ENCODE measurements at regions not wholly inside any gene's neighbourhood (a gene's known extent, or its start where the extent isn't known, plus 50 kb on each side); places are given as distances from the start of the nearest gene placed in this dataset.
"Not testable (repeated sequence)": the region's sequence is repeated elsewhere in the genome, so short reads cannot be mapped to it uniquely, and the experiment has no call there.

DNA sequence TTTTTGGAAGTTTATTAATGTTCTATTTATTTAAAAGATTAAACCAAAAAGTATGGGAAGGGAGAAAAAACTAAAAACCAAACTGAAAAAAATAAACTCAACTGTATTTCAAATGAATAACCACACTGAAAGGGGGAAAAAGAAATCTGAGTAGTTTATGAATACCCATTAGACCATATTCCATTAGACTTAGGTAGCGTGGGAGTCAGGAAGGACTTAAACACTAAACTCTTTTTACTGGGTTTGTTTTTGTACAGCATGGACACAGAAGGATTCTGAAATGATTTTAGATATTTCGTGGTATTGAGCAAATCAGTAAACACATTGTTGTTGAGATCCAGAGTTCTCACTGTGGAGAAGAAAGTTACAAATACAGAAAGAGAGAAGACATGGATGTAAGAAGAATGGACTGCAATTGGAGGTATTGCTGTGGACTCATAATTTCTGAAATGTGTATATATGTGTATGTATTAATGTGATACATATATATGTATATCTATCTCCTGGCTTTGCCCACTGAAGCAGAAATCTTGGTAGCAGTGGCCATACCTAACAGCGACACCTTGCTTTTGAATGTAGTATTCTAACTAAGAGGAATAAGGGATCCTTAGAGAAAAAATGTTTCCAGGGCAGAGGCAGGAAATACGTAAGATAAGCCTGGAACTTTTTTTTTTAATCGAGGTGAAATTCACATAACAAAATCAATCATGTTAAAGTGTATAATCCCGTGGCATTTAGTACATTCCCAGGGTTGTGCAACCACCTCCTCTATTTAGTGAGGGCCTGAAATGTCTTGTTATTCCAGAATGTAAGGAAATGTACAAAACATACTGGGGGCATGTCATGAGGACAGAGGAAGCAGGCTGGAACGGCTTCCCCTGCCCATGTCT lies 228.8 kb downstream of the SMARCA2 start:
- DNase-seq, result no peak

DNA sequence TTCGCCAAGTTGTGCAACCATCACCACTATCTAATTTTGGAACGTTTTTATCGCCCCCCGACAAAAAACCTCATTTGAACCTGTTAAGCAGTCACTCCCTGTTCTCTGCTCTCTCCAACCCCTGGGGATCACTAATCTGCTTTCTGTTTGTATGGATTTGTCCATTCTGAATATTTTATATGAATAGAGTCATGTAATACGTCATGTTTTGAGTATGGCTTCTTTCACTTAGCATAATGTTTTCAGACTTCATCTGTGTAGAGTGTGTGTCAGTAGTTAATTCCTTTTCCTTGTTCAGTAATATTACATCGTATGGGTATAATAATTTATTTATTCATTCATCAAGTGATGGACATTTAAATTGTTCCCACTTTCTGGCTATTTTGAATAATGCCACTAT lies 232.2 kb downstream of the SMARCA2 start:
- no peak for DNase-seq

DNA sequence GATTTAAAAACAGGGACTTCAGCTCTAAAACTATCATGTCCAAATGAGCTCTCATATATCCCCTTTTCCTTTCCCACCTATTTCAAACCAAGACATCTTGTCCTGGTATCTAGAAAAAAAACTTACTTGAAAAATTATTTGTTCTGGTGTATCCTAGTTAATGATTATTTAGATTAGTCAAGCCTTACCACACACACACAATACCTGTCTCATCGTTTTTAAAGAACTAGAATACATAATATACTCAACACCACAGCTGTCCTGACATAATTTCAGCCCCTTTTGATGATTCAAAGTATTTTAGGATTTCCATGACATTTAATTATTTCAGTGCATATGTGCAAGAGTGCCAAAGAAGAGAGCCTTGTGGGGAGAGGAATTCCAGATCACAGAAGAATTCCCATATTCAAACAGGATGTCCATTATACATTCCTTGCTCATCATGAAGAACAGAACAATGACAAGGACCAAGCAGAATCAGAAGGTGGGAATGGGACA lies 233.7 kb downstream of the SMARCA2 start:
- no peak for DNase-seq

DNA sequence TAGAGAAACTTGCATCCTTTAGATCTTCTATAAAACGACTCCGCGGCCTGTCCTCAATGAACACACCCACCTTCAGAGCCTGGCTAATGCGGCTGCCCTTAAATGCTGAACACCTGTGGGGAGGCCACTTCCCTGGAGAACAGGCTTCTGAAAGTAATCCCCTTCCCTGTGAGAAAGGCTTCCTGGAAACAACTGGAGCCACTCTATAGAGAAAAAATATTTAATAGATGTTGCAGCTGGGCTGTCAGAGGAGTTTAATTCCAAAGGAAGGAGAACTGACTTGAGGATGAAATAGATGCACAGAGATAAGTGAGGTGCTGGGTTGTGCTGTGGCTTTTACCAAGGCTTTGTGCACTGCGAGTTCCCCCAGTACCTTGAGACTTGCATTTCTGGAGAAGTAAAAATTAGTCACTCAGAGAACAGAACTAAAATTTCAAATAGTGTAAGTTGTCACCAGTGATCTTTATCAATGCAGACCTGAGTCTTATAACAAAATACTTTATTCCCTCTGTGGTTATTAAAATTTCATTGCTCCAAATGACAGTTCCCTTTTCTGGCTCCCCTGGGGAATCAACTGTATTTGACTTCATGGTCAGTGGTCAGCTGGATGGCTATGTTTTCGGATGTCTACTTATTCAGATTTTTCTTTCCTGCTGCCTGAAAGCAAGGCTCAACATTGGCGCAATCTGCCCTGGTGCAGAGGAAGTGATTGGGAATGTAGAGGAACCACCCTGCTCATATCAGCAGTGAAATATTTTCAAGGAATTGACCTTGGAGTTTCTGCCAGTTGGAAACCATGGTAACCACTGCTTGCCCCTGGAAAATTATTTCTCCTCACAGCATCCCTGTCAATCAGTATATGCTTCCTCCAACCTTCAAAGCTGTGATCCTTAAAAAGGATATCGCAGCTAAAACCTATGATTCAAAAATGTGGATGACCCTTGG lies 238.8 kb downstream of the SMARCA2 start:
- DNase-seq, result no peak

DNA sequence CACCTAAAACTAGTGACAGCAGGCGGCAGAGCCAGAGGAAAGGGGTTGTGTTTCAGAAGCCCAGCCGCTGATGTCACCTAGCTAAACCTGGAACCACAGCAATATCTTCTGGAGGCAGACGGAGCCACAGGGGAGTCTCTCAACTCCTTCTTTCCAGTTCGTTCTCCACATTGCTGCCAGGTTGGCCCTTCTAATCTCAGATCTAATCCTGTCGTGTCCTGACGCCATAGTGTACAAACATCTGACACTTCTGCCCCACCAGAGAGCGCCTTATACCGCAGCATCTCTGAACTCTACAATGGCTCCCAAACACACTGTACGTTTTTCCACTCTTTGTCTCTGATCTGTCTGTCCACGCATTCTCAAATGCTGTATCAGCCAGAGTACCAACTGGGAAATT lies 240.0 kb downstream of the SMARCA2 start:
- no peak for DNase-seq

DNA sequence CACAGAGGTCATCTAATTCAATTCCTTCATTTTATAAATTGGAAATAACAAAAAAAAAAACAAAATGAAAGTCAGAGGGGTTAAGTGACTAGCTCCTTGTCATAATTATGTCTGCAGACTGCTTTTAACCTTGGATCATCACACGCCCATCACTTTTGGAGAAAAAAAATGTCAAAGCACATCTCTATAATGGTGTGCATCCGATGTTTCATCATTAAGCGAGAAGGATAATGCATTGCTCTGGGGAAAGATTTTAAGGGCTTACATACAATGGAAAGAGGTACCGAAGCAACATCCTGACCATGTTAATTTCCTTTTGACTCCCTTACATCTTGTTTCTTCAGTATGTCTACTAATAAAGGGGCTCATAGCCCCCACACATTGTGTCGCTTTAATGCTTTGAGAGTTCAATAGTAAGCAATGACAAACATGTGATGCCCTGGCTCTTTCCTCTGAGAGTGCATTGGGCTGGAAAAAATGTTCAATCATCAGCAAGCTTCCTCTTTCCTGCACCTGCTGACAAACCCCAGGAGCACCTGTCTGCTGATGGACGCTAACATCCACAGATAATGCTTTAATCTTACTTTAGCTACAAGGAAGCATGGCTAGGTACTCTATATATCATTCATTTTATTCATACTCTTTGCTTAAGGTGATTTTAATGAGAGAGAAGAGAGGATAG lies 242.2 kb downstream of the SMARCA2 start:
- no peak for DNase-seq

DNA sequence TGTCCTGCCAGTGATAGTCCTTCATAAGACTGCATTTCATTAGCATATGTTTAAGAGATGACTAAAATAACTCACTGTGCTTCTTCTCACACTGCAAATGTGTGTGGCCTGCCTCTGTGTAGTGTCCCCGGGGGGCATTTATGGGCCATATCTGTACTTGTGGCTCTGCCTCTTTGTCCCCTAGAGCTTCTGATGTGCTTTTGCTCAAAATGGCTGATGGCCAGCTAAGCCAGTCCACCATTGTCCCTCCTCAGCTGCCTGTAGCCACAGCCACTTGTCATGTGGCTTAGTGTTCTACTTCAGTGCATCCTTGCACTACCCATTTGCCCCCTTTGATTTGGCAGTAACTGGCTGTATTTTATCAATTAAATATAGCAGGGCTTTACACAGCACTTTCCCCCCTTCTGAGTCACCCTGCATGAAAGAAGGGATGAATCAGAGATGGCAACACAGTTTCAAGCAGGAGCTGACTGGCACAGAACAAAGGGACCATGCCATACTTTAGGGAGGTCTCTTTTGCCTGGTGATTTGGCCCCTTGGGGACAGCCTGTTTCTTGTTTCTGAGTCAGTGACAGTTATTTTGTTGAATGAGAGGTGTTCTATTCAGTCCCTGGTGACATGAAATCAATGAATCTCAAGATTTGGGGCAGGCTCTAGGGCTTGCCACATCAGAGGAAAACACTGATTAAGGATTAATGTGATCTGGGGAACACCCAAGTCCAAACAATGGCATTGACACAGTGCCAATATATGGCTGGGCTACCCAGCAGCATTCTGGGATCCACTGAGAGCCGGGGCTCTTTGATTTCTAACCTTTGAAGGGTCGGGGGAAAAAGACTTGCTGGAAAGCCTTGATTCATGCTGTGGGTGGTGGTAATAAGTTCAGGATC lies 245.5 kb downstream of the SMARCA2 start:
- no peak for DNase-seq

DNA sequence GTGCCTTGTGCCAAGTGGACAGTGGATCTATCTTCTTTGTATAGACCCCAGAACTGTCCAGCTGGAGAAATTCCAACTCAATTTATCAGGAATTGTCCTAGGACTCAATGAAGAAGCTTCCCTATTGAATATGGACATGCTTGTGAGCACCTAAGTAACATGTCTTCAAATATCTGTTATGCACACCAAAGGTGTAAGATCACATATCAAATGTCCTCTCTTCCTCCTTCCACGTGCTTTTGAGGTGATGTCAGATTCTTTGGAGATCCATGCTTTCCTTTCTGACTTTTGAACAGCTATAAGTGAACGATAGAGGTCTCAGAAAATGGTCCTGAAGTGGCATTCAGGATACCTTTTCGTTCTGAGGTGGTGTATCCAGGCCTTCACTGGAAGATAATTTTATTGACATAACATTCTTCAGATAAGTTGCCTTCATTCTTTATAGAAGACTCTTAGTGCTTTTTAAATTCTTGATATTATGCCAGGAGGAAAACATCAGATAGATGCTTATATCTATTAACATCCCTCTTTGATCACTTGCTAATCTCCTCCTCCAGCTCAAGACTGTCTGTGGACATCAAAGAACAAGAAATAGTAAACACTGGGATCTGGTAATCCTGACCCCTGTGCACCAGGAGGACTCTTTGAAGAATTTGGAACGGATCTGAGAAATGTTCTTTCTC lies 246.4 kb downstream of the SMARCA2 start:
- DNase-seq, result no peak

DNA sequence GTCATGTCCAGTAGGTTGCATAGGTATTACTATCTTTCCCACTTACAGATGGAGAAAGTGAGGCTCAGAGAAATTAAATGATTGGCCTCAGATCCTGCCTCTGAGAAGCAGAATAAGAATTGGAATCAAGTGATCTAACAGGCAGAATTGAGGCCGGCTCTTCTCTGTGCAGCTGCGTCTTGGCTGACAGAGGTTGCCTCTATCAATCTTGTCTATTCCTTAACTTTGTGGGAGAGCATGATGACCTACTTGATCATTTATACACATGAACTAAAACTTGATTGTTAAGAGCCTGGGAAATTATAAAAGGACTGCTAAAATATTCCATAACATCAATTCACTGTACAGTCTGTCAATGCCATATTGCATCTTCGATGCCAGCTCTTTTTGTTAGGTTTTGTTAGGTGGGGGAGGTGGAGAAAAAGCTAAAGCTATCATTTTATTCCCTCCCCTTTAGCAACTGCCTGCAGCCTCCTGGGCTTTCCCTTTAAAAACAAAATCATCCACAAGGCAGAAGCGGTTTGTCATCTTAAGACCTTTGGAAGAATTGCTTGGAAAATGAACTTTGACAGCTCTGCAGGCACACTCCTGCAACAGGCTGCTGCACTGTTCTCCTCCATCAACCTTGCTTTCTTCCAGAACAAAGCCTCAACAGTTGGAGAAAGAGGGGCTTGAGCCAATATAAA lies 247.4 kb downstream of the SMARCA2 start:
- DNase-seq, result no peak

DNA sequence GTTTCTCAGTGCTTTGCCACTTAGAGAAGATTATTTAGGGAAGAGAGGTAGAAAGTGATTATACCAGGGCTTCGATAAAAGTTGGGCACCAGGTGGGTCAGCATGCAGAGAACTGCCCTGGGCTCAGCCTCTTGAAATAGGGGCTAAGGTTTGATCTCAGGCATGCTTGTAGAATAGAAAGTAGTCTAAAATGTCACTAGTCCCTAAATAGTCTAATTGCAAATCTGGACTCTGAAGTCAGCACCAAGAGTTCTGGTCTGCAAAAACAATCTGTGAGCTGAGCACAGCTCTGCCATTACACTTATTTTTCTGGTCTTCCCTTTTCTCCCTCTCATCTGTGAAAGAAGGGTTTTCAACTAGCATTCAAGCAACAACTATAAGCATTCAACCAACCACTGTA lies 248.0 kb downstream of the SMARCA2 start:
- no peak for DNase-seq

DNA sequence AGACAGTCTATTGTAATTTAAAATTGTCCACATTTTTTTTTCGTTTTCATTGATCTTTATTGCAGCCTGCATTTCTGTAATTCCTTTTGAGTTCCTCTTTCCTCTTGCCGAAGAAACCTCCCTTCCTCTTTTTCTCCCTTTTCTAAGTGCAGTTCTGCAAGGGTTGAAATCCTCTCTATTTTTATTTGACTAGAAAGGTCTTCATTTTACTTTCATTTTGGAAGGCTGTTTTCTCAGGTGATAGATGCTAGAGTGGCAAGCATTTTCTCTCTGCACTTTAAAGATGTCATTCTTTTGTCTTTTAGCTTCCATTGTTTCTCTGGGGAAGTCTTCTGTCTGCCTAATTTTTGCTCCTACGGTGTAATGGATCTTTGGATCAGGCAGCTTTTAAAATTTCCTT lies 248.5 kb downstream of the SMARCA2 start:
- no peak for DNase-seq

DNA sequence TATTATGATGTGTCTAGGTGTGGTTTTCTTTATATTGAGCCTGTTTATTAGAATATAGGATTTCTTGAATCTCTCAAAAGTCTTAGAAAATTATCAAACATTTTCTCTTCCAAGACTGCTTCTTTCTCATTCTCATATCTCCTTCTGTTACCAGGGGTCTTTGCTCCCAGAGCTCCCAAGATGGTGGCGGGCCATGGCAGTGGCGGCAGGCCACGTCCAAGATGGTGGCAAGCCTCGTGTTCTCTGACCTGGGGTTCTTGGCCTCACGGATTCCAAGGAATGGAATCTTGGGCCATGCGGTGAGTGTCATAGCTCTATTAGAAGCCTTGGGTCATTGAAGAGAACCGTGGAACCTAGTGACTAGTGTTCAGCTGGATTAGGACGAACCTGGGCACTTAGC lies 248.9 kb downstream of the SMARCA2 start:
- DNase-seq, result no peak

DNA sequence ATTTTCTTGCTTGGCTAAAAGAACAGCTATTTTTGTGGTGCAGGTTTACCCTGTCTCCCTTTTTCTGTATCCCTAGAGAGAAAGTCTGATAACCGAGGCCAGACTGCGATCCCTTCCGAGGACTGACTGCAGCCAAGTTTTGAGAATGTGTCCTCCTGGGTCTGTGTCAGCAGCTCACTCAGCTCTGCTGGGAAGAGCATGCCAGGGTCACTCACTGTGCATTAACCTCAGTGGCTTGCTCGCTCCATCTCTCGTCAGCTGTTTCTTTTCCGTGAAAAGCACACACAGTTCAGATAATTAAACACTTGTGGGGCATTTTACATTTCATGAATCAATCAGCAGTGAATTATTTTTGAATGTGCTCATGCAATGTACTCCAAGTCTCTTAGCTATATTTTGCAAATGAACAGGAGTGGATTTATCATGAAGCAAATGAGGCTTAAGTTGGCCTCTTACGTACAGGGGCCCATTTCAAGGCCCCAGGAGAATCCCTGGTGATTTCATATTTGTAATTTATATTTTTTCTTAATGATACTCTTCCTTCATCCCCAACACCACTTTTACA lies 252.1 kb downstream of the SMARCA2 start:
- DNase-seq, result no peak

DNA sequence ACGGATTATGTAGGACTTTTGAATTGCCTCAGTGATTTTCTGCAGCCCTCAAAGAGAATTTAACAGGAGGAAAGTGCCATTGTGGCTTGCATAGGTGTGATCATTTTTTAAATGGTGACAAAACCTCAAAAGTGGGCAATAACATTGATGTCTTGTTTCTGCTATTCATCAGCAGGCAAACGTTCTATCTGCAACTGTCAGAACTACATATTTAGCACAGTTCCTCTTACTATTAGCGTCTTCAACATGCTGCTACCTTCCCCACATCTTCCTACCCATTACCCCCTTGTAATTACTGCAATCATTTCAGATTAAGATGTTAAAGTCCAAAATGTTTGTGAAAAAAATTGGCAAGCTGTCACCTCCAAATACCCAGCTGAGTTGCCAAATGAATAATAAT lies 254.6 kb downstream of the SMARCA2 start:
- DNase-seq, result no peak

DNA sequence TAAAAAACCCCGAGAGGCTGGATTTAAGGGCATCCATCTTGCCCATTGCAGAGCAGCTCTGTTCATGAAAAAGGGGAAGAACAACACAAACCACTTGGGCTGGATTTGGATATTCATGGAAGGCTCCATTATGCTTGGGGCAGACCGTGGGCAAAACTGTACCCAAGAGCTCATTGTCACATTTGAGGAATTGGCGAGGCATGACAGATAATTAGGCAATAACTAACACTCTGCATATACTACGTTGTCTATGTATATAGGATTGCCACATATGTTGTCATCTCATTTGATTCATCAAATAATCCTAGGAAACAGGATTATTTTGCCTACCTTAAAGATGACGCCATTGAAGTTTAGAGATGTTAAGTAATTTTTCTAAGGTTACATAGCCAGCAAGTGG lies 255.4 kb downstream of the SMARCA2 start:
- no peak for DNase-seq

DNA sequence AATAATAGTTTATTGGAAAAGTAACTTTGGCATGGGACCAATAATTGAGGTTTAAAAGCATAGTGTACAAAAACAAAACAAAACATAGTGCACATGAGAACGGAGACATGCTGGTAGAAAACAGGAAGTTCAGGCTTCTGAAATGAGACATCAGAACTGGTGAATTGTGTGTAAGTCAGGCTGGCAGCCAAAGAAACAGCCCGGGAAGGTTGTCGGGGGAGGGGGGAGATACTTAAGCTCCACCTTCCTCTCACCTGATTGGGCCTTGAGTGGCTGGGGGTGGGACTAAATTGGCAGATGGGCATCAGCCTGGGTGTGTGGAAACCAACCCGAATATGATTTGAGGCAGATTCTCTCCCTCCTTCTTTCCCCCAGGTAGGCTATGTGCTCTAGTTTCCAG lies 256.3 kb downstream of the SMARCA2 start:
- DNase-seq, result no peak

DNA sequence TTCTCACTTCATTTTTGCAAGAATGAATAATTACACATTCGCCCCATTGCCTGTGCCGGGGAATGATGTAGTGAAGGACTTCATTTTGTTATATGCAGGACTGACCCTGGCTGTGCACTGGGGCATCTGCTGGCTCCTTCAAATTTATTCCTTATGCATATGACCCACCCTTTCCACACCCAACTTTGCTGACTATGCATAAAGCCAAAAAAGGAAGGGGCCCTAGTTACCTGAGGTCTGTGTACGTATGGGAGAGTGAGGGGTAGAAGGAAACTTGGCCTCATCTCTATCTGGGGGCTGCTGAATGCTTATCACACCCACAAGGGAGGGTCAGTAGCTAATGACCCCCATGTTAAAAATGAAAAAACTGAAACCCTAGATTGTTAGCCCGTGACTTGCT lies 259.6 kb downstream of the SMARCA2 start:
- no peak for DNase-seq

DNA sequence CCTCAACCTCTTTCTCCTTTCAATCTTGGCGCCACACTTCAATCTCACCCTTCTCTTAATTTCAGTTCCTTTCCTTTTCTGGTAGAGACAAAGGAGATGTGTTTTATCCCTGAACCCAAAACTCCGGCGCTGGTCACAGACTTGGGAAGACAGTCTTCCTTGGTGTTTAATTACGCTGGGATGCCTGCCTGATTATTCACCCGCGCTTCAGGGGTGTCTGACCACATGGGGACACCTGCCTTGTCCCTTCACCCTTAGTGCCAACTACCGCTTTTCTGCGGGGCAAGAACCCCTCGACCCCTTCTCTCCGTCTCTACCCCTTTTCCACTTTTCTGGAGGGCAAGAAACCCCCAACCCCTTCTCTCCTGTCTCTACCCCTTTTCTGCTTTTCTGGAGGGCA lies 261.1 kb downstream of the SMARCA2 start:
- no peak for DNase-seq

DNA sequence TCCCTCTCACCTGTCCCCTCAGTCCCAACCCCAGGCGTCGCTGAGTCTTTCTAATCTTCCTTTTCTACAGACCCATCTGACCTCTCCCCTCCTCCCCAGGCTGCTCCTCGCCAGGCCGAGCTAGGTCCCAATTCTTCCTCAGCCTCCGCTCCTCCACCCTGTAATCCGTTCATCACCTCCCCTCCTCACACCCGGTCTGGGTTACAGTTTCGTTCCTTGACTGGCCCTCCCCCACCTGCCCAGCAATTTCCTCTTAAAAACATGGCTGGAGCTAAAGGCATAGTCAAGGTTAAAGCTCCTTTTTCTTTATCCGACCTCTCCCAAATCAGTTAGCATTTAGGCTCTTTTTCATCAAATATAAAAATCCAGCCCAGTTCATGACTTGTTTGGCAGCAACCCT lies 262.0 kb downstream of the SMARCA2 start:
- DNase-seq, result not testable (repeated sequence)

DNA sequence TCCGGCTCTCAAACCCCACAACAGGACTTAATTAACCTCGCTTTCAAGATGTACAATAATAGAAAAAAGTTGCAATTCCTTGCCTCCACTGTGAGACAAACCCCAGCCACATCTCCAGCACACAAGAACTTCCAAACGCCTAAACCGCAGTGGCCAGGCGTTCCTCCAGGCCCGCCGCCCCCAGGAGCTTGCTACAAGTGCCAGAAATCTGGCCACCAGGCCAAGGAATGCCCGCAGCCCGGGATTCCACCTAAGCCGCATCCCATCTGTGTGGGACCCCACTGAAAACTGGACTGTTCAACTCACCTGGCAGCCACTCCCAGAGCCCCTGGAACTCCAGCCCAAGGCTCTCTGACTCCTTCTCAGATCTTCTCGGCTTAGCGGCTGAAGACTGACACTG lies 262.5 kb downstream of the SMARCA2 start:
- DNase-seq, result not testable (repeated sequence)
